ENCODE measurements at regions not wholly inside any gene's neighbourhood (a gene's known extent, or its start where the extent isn't known, plus 50 kb on each side); places are given as distances from the start of the nearest gene placed in this dataset.

- no peak for TF ChIP-seq EZH2phosphoT487 (IDR thresholded peaks at IDR 0.05; ENCODE audit: low read depth, severe bottlenecking, unreplicated experiment)
- TF ChIP-seq CTCF (IDR thresholded peaks at IDR 0.05; ENCODE audit: poor library complexity): no peak
- TF ChIP-seq EZH2 (IDR thresholded peaks at IDR 0.05; ENCODE audit: borderline replicate concordance): no peak
- no peaks in the 10 kb centered on the region for H3K27me3 ChIP-seq
- H4K20me1 ChIP-seq (ENCODE audit: insufficient read depth, poor library complexity, severe bottlenecking): no peaks in the 10 kb centered on the region
- no peak overlapping the region for H2AFZ ChIP-seq
- no peaks in the 10 kb centered on the region for H3K9me3 ChIP-seq (ENCODE audit: low read depth)
- no peaks in the 10 kb centered on the region for H3K9me2 ChIP-seq (replicated peaks; ENCODE audit: insufficient read depth)
- WGBS (ENCODE audit: low lambda C conversion rate, missing lambda C conversion rate): 32% methylated on average over 3 of the region's 3 CpGs
- peak overlapping the region; percentile 19 for H3K4me2 ChIP-seq
- no peak for DNase-seq (ENCODE audit: low spot score)
- peaks cover 19% of the 10 kb centered on the region for H3K4me1 ChIP-seq (ENCODE audit: insufficient read depth)
- H3K36me3 ChIP-seq (replicated peaks; ENCODE audit: insufficient read depth, low read depth): no peaks in the 10 kb centered on the region
- H3K27ac ChIP-seq: peak overlapping the region; percentile 5
- H3K79me2 ChIP-seq: no peaks in the 10 kb centered on the region
- H3K4me3 ChIP-seq: no peak overlapping the region
These were observed 247.0 kb downstream of the WDR11 start for GRCh38 chr10:121098211-121098610.

GRCh38 chr10:121098751-121099150, 247.6 kb downstream of the WDR11 start:
- H3K36me3 ChIP-seq (replicated peaks; ENCODE audit: insufficient read depth, low read depth): no peaks in the 10 kb centered on the region
- no peak for TF ChIP-seq CTCF (IDR thresholded peaks at IDR 0.05; ENCODE audit: poor library complexity)
- TF ChIP-seq EZH2phosphoT487 (IDR thresholded peaks at IDR 0.05; ENCODE audit: low read depth, severe bottlenecking, unreplicated experiment): no peak
- no peak for TF ChIP-seq EZH2 (IDR thresholded peaks at IDR 0.05; ENCODE audit: borderline replicate concordance)
- no peaks in the 10 kb centered on the region for H3K9me3 ChIP-seq (ENCODE audit: low read depth)
- H3K27me3 ChIP-seq: no peaks in the 10 kb centered on the region
- peaks cover 19% of the 10 kb centered on the region for H3K4me1 ChIP-seq (ENCODE audit: insufficient read depth)
- WGBS (ENCODE audit: low lambda C conversion rate, missing lambda C conversion rate): 56% methylated on average over 2 of the region's 2 CpGs
- H3K27ac ChIP-seq: peak overlapping the region; percentile 5
- H3K4me3 ChIP-seq: no peak overlapping the region
- no peak overlapping the region for H2AFZ ChIP-seq
- peak overlapping the region; percentile 19 for H3K4me2 ChIP-seq
- no peak for DNase-seq (ENCODE audit: low spot score)
- no peaks in the 10 kb centered on the region for H3K9me2 ChIP-seq (replicated peaks; ENCODE audit: insufficient read depth)
- H4K20me1 ChIP-seq (ENCODE audit: insufficient read depth, poor library complexity, severe bottlenecking): no peaks in the 10 kb centered on the region
- no peaks in the 10 kb centered on the region for H3K79me2 ChIP-seq

GRCh38 chr10:121099181-121099580, 248.0 kb downstream of the WDR11 start:
- Histone ChIP-seq H4K20me1 (ENCODE audit: insufficient read depth, poor library complexity, severe bottlenecking) (no peaks in the 10 kb centered on the region), H3K79me2 (no peaks in the 10 kb centered on the region), H3K4me1 (ENCODE audit: insufficient read depth) (peaks cover 19% of the 10 kb centered on the region), H3K27me3 (no peaks in the 10 kb centered on the region), H3K4me2 (no peak overlapping the region), H3K36me3 (replicated peaks; ENCODE audit: insufficient read depth, low read depth) (no peaks in the 10 kb centered on the region), H2AFZ (no peak overlapping the region), H3K9me3 (ENCODE audit: low read depth) (no peaks in the 10 kb centered on the region), H3K9me2 (replicated peaks; ENCODE audit: insufficient read depth) (no peaks in the 10 kb centered on the region), H3K27ac (peak overlapping the region; percentile 5), H3K4me3 (no peak overlapping the region)
- WGBS (ENCODE audit: low lambda C conversion rate, missing lambda C conversion rate): 77% methylated on average over 5 of the region's 5 CpGs
- DNase-seq (ENCODE audit: low spot score): no peak
- TF ChIP-seq CTCF (IDR thresholded peaks at IDR 0.05; ENCODE audit: poor library complexity) (no peak), EZH2 (IDR thresholded peaks at IDR 0.05; ENCODE audit: borderline replicate concordance) (no peak), EZH2phosphoT487 (IDR thresholded peaks at IDR 0.05; ENCODE audit: low read depth, severe bottlenecking, unreplicated experiment) (no peak)

GRCh38 chr10:121099592-121099991, 248.4 kb downstream of the WDR11 start:
- Histone ChIP-seq H4K20me1 (ENCODE audit: insufficient read depth, poor library complexity, severe bottlenecking) (no peaks in the 10 kb centered on the region), H2AFZ (no peak overlapping the region), H3K27ac (peak overlapping the region; percentile 5), H3K79me2 (no peaks in the 10 kb centered on the region), H3K9me3 (ENCODE audit: low read depth) (no peaks in the 10 kb centered on the region), H3K4me2 (no peak overlapping the region), H3K4me3 (no peak overlapping the region), H3K9me2 (replicated peaks; ENCODE audit: insufficient read depth) (no peaks in the 10 kb centered on the region), H3K36me3 (replicated peaks; ENCODE audit: insufficient read depth, low read depth) (no peaks in the 10 kb centered on the region), H3K27me3 (no peaks in the 10 kb centered on the region), H3K4me1 (ENCODE audit: insufficient read depth) (peaks cover 19% of the 10 kb centered on the region)
- no peak for DNase-seq (ENCODE audit: low spot score)
- no peak for TF ChIP-seq CTCF (IDR thresholded peaks at IDR 0.05; ENCODE audit: poor library complexity)
- TF ChIP-seq EZH2 (IDR thresholded peaks at IDR 0.05; ENCODE audit: borderline replicate concordance): no peak
- TF ChIP-seq EZH2phosphoT487 (IDR thresholded peaks at IDR 0.05; ENCODE audit: low read depth, severe bottlenecking, unreplicated experiment): no peak
